ENCODE measurements at regions not wholly inside any gene's neighbourhood (a gene's known extent, or its start where the extent isn't known, plus 50 kb on each side); places are given as distances from the start of the nearest gene placed in this dataset.

GRCh38 chr3:177569875-177570657 lies 372.8 kb upstream of the TBL1XR1 start:
- DNase-seq (ENCODE audit: low read depth) = no peak
- H3K4me3 ChIP-seq (replicated peaks; ENCODE audit: low read depth, low read length) = no peak overlapping the region
- no peak for TF ChIP-seq CTCF (IDR thresholded peaks at IDR 0.05; ENCODE audit: low read length, missing control alignments)

DNA sequence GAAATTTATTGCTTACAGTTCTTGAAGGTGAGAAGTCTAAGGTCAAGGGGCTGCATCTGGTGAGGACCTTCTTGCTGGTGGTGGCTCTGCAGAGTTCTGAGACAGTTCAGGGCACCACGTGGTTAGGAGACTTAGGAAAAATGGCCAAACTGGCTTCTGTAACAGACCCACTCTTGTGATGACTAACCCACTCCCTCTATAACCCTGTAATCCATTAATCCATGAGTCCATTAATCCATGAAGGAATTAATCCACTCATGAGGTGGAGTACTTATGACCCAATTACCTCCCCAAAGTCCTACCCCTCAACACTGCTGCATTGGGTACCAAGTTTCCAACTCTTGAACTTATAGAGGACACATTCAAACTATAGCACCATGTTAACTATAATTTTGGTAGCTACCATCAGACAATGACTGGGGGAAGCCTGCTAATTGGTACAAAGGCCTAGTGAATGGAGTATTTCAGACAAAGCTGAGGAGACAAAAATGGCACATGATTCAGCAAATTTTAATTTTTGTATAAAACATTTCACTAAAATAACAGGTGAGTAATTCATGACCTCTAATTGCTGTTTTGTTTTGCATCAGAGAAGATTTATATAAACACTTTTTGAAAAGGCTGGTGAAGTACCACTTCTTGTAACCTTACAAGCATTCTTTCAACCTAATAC lies 374.1 kb upstream of the TBL1XR1 start:
- no peak for TF ChIP-seq CTCF (IDR thresholded peaks at IDR 0.05; ENCODE audit: low read length, missing control alignments)

GRCh38 chr3:177571944-177572315 lies 374.6 kb upstream of the TBL1XR1 start:
- H3K4me3 ChIP-seq (replicated peaks; ENCODE audit: low read depth, low read length) = no peak overlapping the region
- TF ChIP-seq CTCF (IDR thresholded peaks at IDR 0.05; ENCODE audit: low read length, missing control alignments) = no peak
- no peak for DNase-seq (ENCODE audit: low read depth)

More for the DNA sequence above, 374.1 kb upstream of the TBL1XR1 start:
- no peak overlapping the region for H3K4me3 ChIP-seq (replicated peaks; ENCODE audit: low read depth, low read length)
- DNase-seq (ENCODE audit: low read depth) = no peak

DNA sequence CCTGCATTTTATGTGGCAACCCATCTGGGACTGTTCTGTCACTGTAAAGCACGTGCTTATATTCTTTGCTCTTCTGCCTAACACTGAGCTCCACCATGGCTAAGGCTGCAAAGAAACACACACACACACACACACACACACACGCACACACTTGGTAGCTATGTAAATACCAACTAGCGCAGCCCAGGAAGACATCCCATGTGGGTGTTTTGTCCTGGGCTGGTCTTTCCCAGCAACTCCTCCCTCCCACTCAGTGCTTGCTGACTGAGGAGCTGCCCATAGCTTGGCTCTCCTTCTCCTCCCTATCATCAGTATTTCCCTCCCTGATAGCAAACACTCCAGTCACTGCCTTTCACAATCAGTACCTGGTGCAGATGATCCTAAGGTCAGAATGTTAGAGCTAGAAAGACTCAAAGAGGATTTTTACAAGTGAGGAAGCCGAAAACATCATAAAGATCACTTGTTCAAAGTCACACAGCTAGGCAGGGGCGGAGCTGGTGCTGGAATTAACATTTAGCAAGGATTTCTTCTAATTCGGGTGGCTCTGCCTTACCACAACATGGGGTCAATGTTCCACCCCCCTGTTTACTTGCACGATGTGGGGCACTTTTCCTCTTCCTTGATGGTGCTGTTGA lies 377.1 kb upstream of the TBL1XR1 start:
- peak; percentile 93 for DNase-seq (ENCODE audit: low read depth)
- TF ChIP-seq CTCF (IDR thresholded peaks at IDR 0.05; ENCODE audit: low read length, missing control alignments) = no peak
- no peak overlapping the region for H3K4me3 ChIP-seq (replicated peaks; ENCODE audit: low read depth, low read length)

DNA sequence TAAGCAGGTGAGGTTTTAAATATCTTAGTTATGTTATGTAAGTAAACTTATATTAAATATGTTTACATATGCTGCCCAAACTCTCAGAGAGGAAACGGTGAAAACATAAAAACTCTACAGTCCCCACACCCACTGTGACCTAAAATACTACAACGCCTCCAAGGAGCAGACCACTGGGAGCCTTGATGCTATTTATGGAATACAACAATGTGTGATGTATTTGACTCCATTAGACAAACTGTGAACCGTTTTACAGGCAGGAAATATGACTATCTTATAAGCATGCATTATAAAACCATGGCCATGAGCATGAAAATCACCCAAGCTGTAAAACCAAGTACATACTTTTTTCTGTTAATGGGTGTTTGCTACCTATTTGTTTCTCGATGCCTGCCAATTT lies 379.5 kb upstream of the TBL1XR1 start:
- H3K4me3 ChIP-seq (replicated peaks; ENCODE audit: low read depth, low read length) = no peak overlapping the region
- no peak for TF ChIP-seq CTCF (IDR thresholded peaks at IDR 0.05; ENCODE audit: low read length, missing control alignments)
- DNase-seq (ENCODE audit: low read depth) = no peak

DNA sequence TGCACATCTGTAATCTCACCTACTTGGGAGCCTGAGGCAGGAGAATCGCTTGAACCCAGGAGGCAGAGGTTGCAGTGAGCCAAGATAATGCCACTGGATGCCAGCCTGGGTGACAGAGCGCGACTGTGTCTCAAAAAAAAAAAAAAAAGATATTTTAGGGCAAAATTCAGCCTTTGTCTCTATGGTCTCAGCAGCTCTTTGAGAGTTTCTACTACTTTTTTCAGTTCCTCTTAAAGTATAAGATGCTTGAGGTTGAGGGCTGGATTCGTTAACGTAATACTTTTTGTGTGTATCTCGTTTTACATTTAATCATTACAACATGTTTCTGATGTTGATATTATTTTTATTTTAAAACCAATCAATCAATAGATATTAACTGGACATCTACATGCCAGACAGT lies 381.2 kb upstream of the TBL1XR1 start:
- H3K4me3 ChIP-seq (replicated peaks; ENCODE audit: low read depth, low read length) = no peak overlapping the region
- no peak for TF ChIP-seq CTCF (IDR thresholded peaks at IDR 0.05; ENCODE audit: low read length, missing control alignments)
- no peak for DNase-seq (ENCODE audit: low read depth)

Data from fibroblast of pulmonary artery (primary cell).